ENCODE measurements at regions not wholly inside any gene's neighbourhood (a gene's known extent, or its start where the extent isn't known, plus 50 kb on each side); places are given as distances from the start of the nearest gene placed in this dataset.

GRCh38 chr17:79364315-79365094 lies 246.3 kb downstream of the RBFOX3 start:
- TF ChIP-seq EZH2 (IDR thresholded peaks at IDR 0.05; ENCODE audit: borderline replicate concordance, low read length): no peak
- TF ChIP-seq CTCF (conservative IDR thresholded peaks at IDR 0.05 in 1 of 2, IDR thresholded peaks at IDR 0.05 in 1 of 2; ENCODE audit: extremely low read depth in 1 of 2, insufficient read depth in 1 of 2, low read depth in 1 of 2, low read length in 2 of 2): no peak

Data from mammary epithelial cell (primary cell).